ENCODE measurements at regions not wholly inside any gene's neighbourhood (a gene's known extent, or its start where the extent isn't known, plus 50 kb on each side); places are given as distances from the start of the nearest gene placed in this dataset.

GRCh38 chr3:194944526-194944925, 258.8 kb downstream of the FAM43A start:
- TF ChIP-seq EZH2 (IDR thresholded peaks at IDR 0.05) (no peak), POLR2AphosphoS5 (IDR thresholded peaks at IDR 0.05; ENCODE audit: borderline replicate concordance, low read depth, low read length) (no peak), FOXP2 (optimal IDR thresholded peaks at IDR 0.05; ENCODE audit: control extremely low read depth, extremely low read length, insufficient read depth) (no peak)

Measured in SK-N-MC (cell line).